NCI-H510A treated with DMSO at 0.1 percent for 48 hours (cell line): ENCODE measurements at regions not wholly inside any gene's neighbourhood (a gene's known extent, or its start where the extent isn't known, plus 50 kb on each side); places are given as distances from the start of the nearest gene placed in this dataset.

Experiments used
- DNase-seq: peaks from one replicate; lab custom pipeline; 2025; lab: John Stamatoyannopoulos, UW

DNA sequence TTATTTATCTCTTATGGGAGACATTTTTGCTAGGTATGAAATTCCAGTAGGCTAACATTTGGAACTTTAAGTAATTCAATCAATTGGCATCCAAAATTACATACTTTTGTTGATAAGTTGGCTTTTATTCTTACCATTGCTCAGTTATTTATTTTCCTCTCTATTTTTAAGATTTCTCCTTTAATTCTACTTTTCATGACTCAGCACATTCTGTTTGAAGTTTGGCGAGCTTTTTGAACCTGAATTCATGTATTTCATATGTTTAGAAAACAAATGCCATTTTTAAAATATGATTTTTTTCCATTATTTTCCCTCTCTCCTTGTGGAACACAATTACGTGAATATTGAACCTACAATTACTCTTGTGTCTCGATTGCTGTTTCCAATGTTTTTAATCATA, 2896.3 kb upstream of the PCDH20 start:
- DNase-seq = no peak

DNA sequence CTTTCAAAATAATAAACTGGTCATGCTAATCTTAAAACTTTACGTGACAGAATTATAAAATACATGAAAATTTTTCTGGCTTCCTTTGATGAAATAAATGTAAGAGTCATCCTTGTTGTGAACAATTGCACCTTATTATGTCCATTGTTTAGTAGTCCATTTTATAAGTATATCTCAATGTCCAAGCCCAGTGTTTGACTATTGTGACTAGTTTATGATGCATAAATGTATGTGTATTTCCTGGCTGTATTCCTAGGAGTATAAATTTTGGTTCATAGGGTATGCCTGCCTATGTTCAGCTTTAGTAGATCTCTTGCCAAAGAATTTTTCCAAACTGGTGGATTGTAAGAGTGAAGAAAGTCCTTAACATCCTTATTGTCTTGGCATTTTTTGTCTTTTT, 2895.5 kb upstream of the PCDH20 start:
- DNase-seq = no peak

DNA sequence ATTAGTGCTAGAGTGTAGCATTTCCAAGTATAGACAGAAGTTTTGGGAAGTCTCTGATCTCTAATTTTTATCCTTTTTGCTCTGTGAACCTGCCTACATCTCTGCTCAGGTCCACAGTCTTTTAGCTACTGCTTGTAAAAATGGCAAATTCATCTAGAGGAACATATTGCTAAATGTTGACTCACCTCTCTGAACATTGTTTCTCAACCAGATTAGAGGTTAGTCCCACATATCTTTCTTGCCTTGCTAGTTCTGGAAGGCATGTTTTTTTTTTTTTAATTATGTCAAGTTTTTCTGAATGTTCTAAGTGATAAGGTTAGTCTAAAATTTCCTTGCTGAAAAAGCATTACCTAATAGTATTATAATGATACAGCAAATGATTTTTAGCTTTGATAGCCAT, 2889.6 kb upstream of the PCDH20 start:
- no peak for DNase-seq

DNA sequence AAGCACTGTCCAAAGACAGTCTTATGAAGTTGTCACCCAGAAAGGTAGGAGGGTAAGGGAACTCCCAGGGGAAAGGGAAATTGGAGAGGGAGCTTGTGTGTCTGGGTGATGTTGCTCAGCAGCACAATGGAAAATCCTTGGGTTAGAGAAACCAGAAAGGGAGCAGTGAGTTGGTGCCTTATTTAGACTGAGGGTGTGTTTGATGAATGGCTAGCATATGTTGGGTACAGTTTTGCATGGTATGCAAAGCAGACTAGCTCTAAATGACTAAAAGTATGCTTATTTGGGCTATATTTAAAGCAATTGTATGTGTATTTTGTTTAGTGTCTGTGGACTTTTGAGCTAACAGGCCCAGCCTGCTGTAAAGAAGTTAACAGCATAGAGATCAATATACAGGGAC, 2884.6 kb upstream of the PCDH20 start:
- no peak for DNase-seq

DNA sequence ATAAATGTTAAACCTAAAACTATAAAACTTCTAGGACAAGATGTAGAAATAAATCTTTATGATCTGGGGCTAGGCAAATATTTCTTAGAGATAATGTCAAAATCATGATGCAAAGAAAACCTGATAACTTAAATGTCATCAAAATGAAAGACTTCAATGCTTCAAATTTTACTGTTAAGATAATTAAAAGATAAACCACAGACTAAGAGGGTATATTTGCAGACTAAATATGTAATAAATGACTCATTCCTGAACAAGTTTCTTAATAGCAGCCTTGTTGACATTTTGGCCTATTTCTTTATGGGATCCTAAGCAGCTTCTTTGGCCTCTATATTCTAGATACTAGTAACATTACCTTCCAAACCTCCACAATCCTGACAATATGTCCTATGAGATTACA, 2878.3 kb upstream of the PCDH20 start:
- DNase-seq = no peak

DNA sequence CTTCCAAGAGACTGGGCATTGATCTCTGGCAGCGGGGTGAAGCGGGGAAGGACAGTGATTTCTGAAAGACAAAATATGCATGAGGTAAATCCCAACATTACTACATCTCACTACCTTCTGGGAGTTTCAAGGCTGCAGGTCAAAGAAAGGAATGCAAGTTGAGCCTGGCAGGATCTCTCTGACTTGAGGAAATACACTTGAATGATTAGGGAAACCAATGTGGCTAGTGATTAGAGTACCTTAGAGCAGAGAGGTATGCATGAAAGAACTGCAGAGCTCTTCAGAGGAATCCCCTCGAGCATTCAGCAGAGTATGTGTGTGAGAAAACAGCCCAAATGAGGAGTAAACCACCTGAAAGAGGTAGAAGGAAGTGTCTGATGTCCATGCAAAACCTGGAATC, 2874.1 kb upstream of the PCDH20 start:
- DNase-seq = no peak

DNA sequence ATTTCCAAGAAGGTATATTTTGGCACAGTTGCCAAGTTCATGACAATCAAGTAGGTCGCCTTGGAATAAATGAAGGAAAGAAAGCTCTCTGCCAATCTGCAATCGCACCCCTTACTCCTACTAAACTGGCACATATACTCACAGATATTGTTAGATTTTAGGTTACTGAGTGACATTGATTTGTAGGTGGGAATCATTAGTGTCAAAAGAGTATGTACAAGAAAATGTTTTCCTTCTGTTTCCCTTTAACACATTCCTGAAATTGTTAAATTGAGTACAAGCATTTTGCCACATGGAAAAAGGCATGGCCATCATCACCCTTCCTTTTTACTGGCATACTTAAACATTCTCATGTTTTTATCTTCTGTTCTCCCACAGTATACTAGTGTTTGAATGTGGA, 2868.3 kb upstream of the PCDH20 start:
- DNase-seq = no peak

DNA sequence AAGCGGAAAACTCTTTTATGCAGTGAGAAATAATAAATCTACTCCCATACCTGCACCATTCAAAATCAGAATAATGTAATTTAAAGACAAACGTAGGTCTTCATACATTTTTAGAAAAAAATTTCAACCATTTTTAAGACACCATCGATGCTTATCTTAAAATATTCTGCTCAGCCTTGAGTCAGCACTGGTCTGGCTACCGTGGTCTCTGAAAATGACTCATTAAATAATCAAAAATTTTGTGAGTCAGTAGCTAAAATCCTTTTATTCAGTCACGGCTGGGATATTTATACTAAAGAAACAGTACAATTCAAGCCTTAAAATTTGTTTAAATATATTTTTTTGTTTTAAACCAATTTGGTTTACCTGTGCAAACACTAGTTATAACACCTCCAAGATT, 2862.8 kb upstream of the PCDH20 start:
- DNase-seq = no peak

DNA sequence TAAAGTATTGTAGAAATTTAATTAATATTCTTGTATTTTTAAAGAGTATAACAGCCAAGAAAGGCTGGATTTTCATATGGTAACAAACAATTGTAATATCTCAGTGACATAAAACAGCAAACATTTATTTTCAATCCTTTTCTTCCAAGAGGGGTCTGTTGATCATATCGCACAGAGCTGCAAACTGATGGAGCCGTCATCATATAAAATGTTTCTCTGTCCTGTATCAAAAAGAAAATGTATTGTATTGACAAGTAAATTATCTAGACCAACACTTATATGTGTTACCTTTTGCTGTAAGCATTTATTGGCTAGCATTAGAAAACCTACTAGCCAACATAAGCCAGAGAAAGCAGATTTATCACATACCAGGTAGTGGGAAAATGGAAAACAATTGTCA, 2861.4 kb upstream of the PCDH20 start:
- DNase-seq = no peak

DNA sequence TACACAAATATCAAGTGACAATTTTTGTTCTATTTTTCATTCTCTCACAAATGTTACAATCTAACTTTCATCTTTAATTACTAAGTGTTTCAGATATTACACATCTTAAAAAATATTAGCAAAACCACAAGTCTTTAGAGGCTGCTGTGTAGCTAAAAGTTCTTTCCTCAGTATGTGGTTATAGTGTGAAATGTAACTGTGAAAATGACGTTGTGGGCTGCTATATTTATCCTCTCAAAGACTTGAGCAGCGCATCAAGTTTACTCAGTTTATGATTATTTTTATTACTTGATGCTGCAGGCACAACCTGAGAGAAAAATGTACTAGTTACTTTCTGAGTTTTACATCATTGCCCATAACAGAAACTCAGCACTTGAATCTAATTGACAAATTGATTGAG, 2860.6 kb upstream of the PCDH20 start:
- DNase-seq = no peak

DNA sequence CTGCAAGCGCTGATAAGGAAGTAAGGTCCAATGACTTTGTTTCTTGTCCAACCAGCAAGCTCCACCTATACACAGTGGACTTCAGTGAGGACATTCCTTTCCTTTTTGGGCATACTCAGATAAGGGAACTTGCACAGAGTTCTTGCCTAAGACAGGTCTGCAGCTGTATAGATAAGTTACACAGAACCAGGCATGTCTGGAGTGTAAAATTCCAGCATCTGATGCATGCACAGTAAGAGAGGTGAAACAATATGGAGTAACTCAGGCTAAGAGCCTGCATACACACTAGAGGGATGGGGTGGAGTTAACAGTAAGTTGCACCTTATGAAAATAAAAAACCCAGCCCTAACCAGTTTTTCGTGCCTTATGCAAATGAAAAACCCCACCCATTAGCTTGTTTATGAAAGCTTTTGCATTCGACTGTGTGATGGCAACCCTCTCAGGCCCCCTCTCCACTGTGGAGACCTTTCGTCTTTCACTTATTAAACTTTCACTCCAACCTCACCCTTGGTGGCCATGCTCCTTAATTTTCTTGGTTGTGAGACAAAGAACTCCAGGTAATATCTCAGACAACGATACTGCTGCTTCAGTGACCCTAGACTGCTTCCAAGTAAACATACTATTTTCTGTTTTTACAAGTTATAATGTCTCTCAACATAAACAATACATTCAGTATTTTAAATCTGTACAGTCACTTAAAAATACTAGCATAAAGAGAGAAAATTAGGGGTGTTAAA, 2859.0 kb upstream of the PCDH20 start:
- DNase-seq = no peak

DNA sequence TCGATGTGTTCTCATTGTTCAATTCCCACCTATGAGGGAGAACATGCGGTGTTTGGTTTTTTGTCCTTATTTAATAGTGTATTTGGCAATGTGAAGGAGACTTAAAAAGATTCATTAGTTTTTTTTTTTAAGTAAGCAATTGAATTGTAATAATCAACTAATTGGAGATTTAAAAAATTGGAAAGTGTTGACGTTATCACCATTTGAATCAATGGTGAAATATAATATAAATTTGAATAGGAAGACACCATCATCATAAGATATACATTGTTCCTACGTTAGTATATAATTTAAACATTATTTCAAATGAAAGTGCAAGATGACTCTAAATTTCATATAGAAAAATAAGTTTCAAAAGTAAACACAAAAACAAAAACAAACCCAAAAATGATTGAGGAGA, 2858.1 kb upstream of the PCDH20 start:
- DNase-seq = no peak

DNA sequence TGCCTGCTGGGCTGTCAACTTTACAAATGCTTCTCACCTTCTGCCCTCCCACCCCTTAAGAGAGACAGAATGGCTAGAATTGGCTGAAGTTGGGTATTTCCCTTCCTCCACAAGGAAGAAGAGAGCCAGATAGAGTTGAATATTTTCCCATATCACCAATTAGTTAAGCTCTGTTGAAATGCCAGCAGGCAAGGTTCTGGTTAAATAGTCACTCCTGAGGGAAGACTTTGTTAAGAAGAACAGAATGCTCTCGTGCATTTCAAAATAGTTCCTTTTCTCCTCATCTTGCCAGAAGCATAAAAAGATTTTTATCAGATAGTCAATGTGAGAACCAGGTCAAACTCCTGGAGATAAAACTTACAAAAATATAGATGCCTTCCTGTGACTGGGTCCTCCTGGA, 2857.0 kb upstream of the PCDH20 start:
- no peak for DNase-seq

DNA sequence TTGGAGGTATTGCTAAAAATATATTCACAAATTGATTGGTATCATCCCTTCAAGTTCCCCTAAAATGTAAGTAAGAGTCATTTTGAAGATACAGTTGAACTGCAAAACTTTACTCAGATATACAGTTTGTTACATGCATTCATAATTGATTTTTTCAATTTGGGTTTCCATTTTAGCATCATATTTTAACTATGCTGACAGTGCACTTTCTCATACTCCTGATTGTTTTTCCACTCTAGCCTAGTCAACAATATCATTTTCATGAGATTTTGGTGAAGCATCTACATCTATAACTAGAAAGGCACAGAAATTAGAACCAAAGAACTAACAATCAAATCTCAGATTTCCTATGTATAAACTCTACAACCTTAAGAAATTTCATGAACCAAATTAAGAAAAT, 2850.4 kb upstream of the PCDH20 start:
- DNase-seq = no peak

DNA sequence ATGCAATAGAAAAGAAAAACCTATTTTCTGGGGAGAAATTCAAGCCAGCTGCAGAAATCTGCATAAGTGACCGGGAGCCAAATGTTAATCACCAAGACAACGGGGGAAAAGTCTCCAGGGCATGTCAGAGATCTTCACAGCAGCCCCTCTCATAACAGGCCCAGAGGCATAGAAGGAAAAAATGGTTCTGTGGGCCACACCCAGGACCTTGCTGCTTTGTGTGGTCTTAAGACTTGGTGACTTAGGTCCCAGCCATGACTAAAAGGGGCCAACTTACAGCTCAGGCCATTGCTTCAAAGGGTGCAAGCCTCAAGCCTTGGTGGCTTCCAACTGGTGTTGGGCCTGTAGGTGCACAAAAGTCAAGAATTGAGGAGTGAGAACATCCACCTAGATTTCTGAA, 2847.6 kb upstream of the PCDH20 start:
- no peak for DNase-seq

DNA sequence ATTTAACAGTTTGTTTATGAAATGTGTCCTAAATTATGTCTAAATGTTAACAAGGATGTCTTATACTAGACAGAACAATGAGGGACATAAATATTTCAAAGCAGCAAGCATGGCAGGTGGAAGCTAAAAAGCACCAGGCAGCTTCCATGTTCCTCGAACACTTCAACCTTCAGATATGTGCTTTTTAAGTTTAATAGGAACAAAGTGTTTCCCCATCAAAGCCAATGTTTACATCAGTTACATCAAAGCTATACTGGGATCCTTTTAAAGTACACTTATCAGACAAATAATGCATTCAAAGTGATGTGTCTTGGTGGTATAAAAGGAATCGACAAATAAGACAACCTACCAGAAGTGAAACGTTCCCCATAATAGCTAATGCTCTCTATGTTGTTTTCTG, 2841.1 kb upstream of the PCDH20 start:
- no peak for DNase-seq

DNA sequence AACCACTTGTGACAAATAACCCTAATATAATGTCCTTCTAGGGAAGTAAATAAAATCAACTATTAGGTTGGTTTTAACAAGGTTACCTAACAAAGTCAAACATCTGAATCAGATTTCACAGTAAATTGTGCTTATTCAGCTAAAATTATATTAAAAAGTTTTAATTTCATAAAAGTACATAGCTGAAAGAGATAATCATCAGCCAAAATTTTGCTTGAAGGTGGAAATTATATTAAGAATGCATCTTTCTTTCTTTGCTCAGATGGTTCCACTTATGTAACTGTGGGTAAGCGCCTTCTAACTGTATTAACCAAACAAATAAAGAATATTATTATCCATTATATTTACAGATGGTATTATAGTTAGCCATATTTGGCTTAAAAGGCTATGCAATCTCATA, 2840.3 kb upstream of the PCDH20 start:
- no peak for DNase-seq

DNA sequence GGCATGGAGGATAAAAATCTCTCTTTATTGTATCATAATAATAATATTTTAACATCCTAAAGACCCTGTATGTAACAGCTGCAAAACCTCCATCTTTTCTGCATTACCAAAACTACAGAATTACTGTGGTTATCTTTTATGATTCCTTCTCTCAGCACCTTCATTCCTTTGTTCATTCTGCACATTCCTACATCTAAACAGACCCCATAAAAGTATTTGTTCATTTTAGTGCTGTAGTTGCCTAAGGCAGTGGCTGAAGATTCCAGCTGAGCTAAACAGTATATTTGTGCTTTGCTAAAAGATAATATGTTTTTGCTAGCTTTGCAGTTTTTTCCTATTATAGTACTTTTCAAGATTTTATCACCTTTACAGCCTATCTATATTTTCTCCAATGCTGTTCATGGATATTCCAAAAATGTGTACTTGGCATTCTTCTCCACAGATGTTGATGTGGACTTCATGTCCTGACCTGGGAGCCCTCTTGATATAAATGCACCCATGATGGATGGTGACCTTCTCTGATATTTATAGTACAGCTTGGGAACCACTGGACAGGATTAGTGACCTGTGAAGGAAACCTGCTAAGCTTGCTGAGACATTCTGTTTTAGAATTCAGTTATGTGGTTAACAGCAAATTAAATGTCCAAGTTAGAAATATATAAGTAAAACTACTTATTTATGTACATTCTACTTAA, 2832.9 kb upstream of the PCDH20 start:
- no peak for DNase-seq

DNA sequence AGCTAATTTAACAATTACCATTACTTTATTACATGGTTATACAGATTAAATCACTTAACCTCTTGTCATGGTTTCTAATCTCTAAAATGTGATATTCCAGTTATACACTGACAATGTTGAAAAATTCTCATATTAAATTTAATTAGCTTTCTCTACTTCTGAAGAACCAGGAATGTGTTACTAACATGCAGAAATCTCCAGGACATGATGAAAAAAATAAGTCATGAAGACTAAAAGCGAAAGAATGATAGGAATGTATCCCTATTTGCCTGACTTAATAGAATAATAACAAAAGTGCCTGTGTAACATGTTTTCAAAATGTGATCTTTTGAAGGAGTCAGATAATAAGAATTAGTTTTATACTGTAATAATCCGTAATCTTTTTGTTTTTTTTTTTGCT, 2823.7 kb upstream of the PCDH20 start:
- DNase-seq = no peak

DNA sequence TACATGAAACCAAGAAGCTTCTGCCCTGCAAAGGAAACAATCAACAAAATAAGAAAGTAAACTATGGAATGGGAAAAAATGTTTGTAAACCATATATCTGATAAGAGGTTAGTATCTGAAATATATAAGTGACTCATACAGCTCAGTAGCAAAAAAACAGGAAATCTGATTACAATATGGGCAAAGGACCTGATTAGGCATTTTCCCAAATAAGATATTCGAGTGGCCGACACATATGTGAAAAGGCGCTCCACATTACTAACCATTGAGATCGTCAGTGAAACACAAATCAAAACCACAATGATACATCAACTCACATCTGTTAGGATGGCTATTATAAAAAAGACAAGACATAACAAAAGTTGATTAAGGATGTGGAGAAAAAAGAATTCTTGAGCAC, 2818.6 kb upstream of the PCDH20 start:
- no peak for DNase-seq

DNA sequence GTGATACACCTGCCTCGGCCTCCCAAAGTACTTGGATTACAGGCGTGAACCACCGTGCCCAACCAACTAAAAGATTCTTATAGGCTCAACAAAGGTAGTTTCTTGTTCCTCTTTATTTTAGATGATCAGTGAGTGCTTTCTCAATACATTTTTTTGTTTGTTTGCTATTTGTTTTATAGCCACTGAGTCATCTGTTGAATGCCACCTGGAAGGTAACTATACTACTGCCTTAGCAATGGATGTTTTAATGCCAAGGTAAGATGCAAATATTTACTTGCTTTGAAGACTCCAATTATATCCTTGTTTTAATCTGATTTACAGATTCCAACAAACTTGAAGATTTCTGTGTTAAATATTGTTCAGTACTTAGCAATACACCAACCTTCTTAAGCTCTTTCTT, 2807.4 kb upstream of the PCDH20 start:
- no peak for DNase-seq

DNA sequence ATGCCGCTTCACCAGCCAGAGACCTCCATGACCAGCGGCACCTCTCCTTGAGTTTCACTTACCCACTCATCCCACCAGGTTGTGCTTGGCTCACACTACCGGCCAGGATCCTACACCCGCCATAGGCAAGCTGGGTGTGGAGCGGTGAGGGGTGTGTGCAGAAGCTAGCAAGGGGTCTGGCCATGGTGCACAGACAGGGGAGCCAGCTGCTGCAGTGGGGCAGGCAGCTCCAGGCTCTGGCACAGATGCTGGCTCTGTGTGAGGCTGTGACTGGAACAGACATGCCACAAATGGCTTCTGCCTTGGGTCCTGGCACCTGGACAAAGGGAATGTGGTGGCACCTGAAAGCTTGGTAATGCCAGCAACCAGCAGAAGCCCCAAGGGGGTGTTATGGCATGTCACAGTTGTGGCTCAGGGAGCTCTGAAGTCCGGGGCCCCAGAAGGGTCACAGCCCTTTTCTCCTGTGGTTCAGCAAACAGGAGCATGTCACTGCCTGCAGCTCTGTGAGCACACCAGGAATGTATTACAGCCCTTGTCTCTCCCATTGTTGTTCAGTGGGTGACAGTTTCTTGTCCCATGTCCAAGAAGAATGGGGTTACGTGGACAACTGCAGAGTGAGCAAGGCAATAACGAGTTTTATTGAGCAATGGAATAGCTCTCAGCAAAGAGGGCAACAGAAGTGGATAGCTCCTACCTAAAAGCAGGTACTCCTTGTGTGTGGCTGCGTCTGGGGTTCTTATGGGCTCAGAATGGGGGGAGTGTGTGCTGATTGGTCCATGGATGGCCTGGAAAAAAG, 2791.0 kb upstream of the PCDH20 start:
- DNase-seq = no peak

DNA sequence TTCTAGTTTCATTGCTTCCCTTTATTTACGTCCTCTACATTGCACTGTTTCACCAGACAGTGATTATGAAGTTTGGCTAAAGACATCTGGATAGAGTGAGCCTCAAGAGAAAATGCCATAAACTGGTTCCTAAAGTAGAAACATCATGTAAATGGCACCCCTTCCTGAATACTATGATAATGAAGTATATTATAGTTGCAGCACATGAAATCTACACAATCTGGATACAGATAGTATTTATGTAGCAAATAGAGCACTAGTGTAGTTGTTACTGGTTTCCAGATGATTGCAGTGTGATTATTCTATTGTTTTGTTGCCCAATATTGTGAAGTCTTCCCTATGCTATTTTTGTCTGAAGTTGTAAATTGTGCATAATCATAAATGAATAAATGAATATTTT, 2786.9 kb upstream of the PCDH20 start:
- DNase-seq = no peak
